ENCODE measurements at regions not wholly inside any gene's neighbourhood (a gene's known extent, or its start where the extent isn't known, plus 50 kb on each side); places are given as distances from the start of the nearest gene placed in this dataset.
"Not testable (repeated sequence)": the region's sequence is repeated elsewhere in the genome, so short reads cannot be mapped to it uniquely, and the experiment has no call there.

DNA sequence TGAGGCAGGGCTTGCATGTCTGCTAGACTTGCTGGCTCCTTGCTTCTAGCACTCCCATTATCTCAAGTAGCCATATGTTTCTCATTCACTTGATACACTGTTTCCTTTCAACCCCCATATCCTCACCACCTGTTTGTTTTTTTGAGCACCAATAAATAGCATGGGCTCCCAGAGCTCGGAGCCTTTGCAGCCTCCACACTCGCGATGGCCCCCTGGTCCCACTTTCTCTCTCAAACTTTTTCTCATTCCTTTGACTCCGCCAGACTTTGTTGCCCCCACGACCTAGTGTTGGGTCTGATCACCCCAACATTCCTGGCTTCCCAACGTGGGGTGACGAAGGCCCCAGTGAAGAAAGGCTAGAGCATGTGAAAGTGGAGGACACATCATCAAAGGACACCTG is 120.8 kb upstream of the TRIM24 start:
- not testable (repeated sequence) for TF ChIP-seq POLR2A (IDR thresholded peaks at IDR 0.05; ENCODE audit: low read depth); EP300 (IDR thresholded peaks at IDR 0.05); POLR2AphosphoS5 (IDR thresholded peaks at IDR 0.05)
- TF ChIP-seq, protein P1, sequence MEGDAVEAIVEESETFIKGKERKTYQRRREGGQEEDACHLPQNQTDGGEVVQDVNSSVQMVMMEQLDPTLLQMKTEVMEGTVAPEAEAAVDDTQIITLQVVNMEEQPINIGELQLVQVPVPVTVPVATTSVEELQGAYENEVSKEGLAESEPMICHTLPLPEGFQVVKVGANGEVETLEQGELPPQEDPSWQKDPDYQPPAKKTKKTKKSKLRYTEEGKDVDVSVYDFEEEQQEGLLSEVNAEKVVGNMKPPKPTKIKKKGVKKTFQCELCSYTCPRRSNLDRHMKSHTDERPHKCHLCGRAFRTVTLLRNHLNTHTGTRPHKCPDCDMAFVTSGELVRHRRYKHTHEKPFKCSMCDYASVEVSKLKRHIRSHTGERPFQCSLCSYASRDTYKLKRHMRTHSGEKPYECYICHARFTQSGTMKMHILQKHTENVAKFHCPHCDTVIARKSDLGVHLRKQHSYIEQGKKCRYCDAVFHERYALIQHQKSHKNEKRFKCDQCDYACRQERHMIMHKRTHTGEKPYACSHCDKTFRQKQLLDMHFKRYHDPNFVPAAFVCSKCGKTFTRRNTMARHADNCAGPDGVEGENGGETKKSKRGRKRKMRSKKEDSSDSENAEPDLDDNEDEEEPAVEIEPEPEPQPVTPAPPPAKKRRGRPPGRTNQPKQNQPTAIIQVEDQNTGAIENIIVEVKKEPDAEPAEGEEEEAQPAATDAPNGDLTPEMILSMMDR (IDR thresholded peaks at IDR 0.05) = not testable (repeated sequence)

All from esophagus muscularis mucosa (tissue), 4 donors.